Thymus (tissue), 11 donors: ENCODE measurements at regions not wholly inside any gene's neighbourhood (a gene's known extent, or its start where the extent isn't known, plus 50 kb on each side); places are given as distances from the start of the nearest gene placed in this dataset.

Experiments used
- DNase-seq, 9 donors: peaks; one replicate each; pipeline ENCODE4 v3.0.0-alpha.2; 2013; ENCODE audit warnings: low spot score in 9 of 9, low read depth in 6 of 9, missing footprints in 1 of 9
- H3K27ac ChIP-seq, 2 donors: one replicate each; pipeline ENCODE4 v1.5.1; 2013; ENCODE audit warnings: control low read depth in 1 of 2, low read depth in 1 of 2, low read length in 1 of 2, mild to moderate bottlenecking in 1 of 2, moderate library complexity in 1 of 2
- H3K27me3 ChIP-seq, 2 donors: one replicate each; pipeline ENCODE4 v1.5.1; 2013; ENCODE audit warnings: low read length in 1 of 2; ENCODE audit not compliant: control insufficient read depth in 2 of 2, insufficient read depth in 1 of 2
- H3K36me3 ChIP-seq, 2 donors: one replicate each; pipeline ENCODE4 v1.5.1; 2013; ENCODE audit warnings: low read length in 1 of 2, mild to moderate bottlenecking in 1 of 2, moderate library complexity in 1 of 2; ENCODE audit not compliant: control insufficient read depth in 2 of 2, insufficient read depth in 2 of 2
- H3K4me1 ChIP-seq, 2 donors: one replicate each; pipeline ENCODE4 v1.5.1; 2013; ENCODE audit warnings: low read length in 2 of 2; ENCODE audit not compliant: control insufficient read depth in 2 of 2, insufficient read depth in 2 of 2
- H3K4me3 ChIP-seq, 2 donors: one replicate each; pipeline ENCODE4 v1.5.1; 2013; ENCODE audit warnings: low read length in 2 of 2, control low read depth in 1 of 2, mild to moderate bottlenecking in 1 of 2
- H3K9me3 ChIP-seq, 2 donors: one replicate each; pipeline ENCODE4 v1.5.1; 2013; ENCODE audit warnings: low read length in 1 of 2, mild to moderate bottlenecking in 1 of 2; ENCODE audit not compliant: control insufficient read depth in 2 of 2, insufficient read depth in 1 of 2
- WGBS: extraction: QIAGEN DNeasy Blood & Tissue Kit; methylation state at CpG from one replicate; pipeline ENCODE4 v1.1.7; 2013; 5-methylcytosine and 5-hydroxymethylcytosine counted together
- donor health status: healthy.

DNA sequence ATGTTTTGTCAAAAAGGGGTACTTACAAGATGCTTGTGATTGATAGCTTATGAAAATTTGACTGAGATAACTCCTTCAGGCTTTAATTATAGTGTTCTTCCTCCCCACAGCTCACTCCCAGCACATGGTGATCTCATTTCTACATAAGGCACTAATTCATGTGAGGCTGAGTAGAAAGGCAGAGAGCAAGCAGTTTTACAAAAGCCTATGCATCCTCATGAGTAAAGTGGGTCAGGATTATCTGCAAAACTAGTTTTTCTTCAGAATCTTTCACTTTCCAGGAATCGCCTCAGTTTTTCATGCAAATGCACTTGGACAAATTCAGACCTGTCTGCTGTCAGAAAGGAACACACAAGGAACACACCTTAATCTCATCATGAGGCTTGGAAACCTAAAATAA lies 92.1 kb upstream of the FBN2 start:
- no peaks in the 10 kb centered on the region for H3K4me1 ChIP-seq

DNA sequence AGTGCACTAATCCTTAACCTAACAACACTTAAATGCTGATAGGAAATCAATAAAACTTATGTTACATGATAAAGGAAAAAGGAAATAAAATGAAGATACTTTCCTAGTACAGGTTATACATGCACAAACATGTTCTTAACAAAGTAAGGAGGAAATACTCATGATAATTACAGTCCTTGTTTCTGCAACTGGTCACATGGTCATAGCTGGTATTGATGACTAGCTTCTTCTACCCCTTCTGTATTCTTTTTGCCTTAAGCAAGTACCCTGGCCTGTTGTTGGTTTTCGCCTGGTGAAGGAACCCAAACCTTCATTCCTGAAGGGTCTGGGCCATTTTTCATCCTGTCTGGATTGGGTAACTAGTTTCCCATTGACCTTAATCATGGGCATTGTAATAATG lies 93.7 kb upstream of the FBN2 start:
- Histone ChIP-seq H3K4me3 (no peak overlapping the region), H3K4me1 (no peaks in the 10 kb centered on the region), H3K27ac (no peak overlapping the region), H3K36me3 (no peaks in the 10 kb centered on the region), H3K27me3 (no peaks in the 10 kb centered on the region), H3K9me3 (no peaks in the 10 kb centered on the region)
- no peak for DNase-seq
- 91% methylated on average over 1 of the region's 1 CpG for WGBS

More for the DNA sequence above, 92.1 kb upstream of the FBN2 start:
- no peak overlapping the region for H3K4me3 ChIP-seq
- no peaks in the 10 kb centered on the region for H3K36me3 ChIP-seq
- H3K27ac ChIP-seq: peak overlapping the region in 1 of 2 donors; percentile 58
- H3K27me3 ChIP-seq: no peaks in the 10 kb centered on the region
- DNase-seq: peak in 1 of 9 donors; percentile 7
- 91% methylated on average over 1 of the region's 1 CpG for WGBS
- no peaks in the 10 kb centered on the region for H3K9me3 ChIP-seq

DNA sequence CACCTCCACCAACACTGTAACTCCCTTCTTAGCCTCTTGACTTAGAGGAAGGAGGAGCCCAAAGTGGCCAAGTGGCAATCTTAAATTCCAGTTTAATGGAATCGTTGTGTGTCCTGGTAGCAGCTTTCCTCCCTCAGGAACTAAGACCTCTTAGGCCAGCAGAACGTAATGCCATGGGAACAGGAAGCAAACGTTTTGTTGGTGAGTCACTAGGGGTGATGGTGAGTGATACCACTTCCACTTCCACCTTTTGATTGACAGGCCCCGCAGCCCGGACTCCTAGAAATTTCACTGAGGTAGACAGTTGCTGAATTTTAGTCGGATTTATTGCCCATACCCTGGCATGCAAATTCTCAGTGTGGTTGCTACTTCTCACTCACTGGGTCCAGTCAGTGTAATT lies 94.2 kb upstream of the FBN2 start:
- Histone ChIP-seq H3K4me3 (no peak overlapping the region), H3K4me1 (no peaks in the 10 kb centered on the region), H3K27ac (no peak overlapping the region), H3K9me3 (no peaks in the 10 kb centered on the region), H3K36me3 (no peaks in the 10 kb centered on the region), H3K27me3 (no peaks in the 10 kb centered on the region)
- no peak for DNase-seq
- WGBS: 65% methylated on average over 6 of the region's 6 CpGs

DNA sequence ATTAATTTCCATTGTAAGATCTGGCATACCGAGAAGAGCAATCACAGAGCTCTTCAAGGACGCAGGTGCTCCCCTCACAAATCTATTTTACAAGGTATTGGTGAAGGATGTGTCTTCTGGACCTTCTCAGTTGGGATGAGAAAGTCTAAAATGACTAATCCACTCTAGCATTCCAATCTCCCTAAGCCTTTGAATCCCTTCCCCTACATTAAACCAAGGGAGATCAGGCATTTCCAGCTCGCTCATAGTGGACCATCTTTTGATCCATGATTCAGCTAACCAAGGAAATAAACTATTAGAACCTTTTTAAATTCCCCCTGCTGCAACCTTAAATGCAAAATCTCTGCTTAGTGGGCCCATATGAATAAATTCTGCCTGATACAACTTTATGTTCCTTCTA lies 95.9 kb upstream of the FBN2 start:
- Histone ChIP-seq H3K4me1 (no peaks in the 10 kb centered on the region), H3K36me3 (no peaks in the 10 kb centered on the region), H3K27me3 (no peaks in the 10 kb centered on the region), H3K27ac (no peak overlapping the region), H3K9me3 (no peaks in the 10 kb centered on the region), H3K4me3 (no peak overlapping the region)
- DNase-seq: no peak
- WGBS: 87% methylated on average over 3 of the region's 3 CpGs

DNA sequence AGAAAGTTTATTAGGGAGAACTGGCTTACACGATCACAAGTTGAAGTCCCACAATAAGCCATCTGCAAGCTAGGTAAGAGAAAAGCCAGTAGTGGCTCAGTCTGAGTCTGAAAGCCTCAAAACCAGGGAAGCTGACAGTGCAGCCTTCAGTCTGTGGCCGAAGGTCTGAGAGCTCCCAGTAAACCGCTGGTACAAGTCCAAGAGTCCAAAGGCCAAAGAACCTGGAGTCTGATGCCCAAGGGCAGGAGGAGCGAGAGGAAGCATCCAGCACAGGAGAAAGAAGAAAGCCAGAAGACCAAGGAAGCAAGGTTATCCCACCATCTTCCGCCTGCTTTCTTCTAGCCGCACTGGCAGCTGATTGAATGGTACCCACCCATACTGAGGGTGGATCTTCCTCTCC lies 97.3 kb upstream of the FBN2 start:
- Histone ChIP-seq H3K27me3 (no peaks in the 10 kb centered on the region), H3K27ac (no peak overlapping the region), H3K4me3 (no peak overlapping the region), H3K9me3 (no peaks in the 10 kb centered on the region), H3K36me3 (no peaks in the 10 kb centered on the region), H3K4me1 (no peaks in the 10 kb centered on the region)
- DNase-seq: no peak
- 94% methylated on average over 6 of the region's 6 CpGs for WGBS

DNA sequence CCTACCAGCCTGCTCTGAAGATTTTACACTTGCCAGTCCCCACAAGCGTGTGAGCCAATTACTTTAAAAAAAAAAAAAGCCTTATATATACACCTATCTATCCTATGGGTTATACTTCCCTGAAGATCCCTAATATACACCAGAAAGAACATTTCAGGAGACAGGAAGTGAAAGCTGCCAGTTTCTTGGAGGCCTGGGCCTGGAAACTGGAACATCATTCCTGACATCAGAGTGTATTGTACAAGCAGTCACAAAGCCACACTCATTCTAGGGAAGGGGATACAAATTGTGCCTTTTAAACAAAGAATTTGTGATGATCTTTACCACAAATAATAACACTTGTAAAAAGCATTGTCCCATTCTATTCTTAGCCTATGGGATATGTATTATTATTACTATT lies 98.3 kb upstream of the FBN2 start:
- H3K4me3 ChIP-seq: no peak overlapping the region
- no peak for DNase-seq
- H3K4me1 ChIP-seq: no peaks in the 10 kb centered on the region
- no peak overlapping the region for H3K27ac ChIP-seq
- 93% methylated on average over 1 of the region's 1 CpG for WGBS
- no peaks in the 10 kb centered on the region for H3K36me3 ChIP-seq
- H3K9me3 ChIP-seq: no peaks in the 10 kb centered on the region
- no peaks in the 10 kb centered on the region for H3K27me3 ChIP-seq

DNA sequence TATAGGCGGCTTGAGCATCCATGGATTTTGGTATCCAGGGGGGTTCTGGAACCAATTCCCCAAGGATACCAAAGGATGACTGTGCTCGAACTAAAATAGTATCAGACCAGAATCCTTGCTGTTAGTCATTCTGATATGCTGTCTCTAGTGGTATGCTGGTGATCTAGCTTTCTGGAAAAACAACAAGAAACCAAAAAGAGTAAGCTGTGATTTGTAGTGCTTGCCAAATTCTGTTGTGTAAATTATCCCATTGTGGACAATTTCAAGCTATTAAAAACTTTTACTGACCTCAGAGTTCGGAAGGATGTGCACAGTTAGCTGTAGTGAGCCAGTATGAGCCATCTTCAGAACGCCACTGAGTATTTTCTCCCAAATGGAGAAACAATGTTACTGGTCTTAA lies 99.0 kb upstream of the FBN2 start:
- no peaks in the 10 kb centered on the region for H3K4me1 ChIP-seq
- no peak overlapping the region for H3K27ac ChIP-seq
- no peaks in the 10 kb centered on the region for H3K27me3 ChIP-seq
- no peak for DNase-seq
- H3K9me3 ChIP-seq: no peaks in the 10 kb centered on the region
- WGBS: 91% methylated on average over 4 of the region's 4 CpGs
- no peaks in the 10 kb centered on the region for H3K36me3 ChIP-seq
- H3K4me3 ChIP-seq: no peak overlapping the region

DNA sequence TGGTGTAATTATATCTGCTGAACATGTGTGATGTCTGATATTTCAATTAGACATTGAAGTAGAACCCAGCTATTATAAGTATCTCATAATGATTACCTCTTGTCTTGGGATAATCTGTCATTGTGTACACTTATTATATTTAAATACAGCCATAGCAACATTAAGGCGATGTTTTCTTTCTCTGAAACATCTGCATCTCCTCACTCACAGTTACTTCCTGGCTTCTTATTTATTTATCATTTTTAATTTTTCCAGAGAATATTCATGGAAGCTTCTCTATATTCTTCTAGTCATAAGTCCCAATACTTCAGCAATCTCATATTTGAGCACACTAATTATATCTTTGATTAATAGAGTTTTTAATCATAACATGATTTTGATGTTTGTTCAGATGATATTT lies 103.8 kb upstream of the FBN2 start:
- no peaks in the 10 kb centered on the region for H3K9me3 ChIP-seq
- no peak overlapping the region for H3K27ac ChIP-seq
- DNase-seq: no peak
- WGBS: 94% methylated on average over 1 of the region's 1 CpG
- no peaks in the 10 kb centered on the region for H3K4me1 ChIP-seq
- H3K27me3 ChIP-seq: no peaks in the 10 kb centered on the region
- no peaks in the 10 kb centered on the region for H3K36me3 ChIP-seq
- no peak overlapping the region for H3K4me3 ChIP-seq

DNA sequence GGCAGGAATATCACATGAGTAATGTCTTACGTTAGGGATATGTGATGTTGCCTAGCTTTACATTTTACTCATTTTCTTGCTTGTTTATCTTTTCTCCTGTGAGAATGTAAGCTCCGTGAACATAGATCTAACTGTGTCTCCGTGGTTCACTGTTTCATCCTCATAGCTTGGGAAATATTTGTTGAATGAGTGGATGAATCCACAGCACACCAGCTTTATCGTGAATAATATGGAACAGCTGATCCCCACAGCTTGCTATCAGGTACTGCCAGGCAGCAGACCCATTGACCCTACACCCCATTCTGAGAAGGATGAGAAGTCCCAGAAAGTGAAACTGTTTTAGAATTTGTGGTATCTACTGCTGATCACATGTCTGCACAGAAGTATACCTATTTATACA lies 106.8 kb upstream of the FBN2 start:
- no peak overlapping the region for H3K4me3 ChIP-seq
- WGBS: 79% methylated on average over 4 of the region's 4 CpGs
- no peaks in the 10 kb centered on the region for H3K27me3 ChIP-seq
- H3K27ac ChIP-seq: no peak overlapping the region
- no peaks in the 10 kb centered on the region for H3K36me3 ChIP-seq
- no peak for DNase-seq
- no peaks in the 10 kb centered on the region for H3K9me3 ChIP-seq
- H3K4me1 ChIP-seq: no peaks in the 10 kb centered on the region

DNA sequence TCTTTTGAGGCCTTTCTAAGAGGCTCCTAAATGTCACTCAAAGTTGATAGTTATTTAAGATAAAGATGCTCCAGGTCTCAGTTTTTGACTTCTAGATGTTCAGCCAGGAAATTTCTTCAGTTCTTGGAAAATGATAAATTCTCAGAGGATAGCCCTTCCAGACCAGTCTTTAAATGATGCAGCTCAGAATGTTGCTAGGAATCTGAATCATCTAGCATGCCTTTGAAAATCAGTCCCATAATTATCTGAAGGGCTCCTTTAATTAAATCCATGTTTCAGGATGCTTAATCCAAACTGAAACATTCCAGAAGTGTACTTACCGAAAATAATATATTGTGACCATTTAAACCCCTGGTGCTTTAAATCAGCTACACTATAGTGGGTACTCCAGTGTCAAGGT lies 107.5 kb upstream of the FBN2 start:
- Histone ChIP-seq H3K4me1 (no peaks in the 10 kb centered on the region), H3K27ac (no peak overlapping the region), H3K4me3 (no peak overlapping the region), H3K36me3 (no peaks in the 10 kb centered on the region), H3K9me3 (no peaks in the 10 kb centered on the region), H3K27me3 (no peaks in the 10 kb centered on the region)
- no peak for DNase-seq
- 96% methylated on average over 1 of the region's 1 CpG for WGBS
